HEK293 (cell line): ENCODE measurements at regions not wholly inside any gene's neighbourhood (a gene's known extent, or its start where the extent isn't known, plus 50 kb on each side); places are given as distances from the start of the nearest gene placed in this dataset.

Experiments
- CTCF ChIA-PET: fragments of 350-600 bp; formaldehyde crosslinking; extraction: SDS; loops from one replicate; lab custom pipeline; 2021; ENCODE audit warnings: antibody characterized with exemption; lab: Yijun Ruan, JAX
- POLR2A ChIA-PET: fragments of 300-600 bp; formaldehyde crosslinking; extraction: SDS; loops from one replicate; lab custom pipeline; 2020; ENCODE audit warnings: antibody characterized with exemption, inconsistent platforms; lab: Yijun Ruan, JAX
- H3K27ac ChIP-seq: fragments of 200-500 bp; sonication (Bioruptor generic); 2 replicates; pipeline ENCODE4 v1.5.1; 2014; ENCODE audit warnings: low read depth, low read length, control low read depth, inconsistent platforms; ENCODE audit errors: extremely low read depth
- H3K36me3 ChIP-seq, 2 experiments: fragments of 200-500 bp in 1 of 2; sonication (Bioruptor generic) in 1 of 2; 1 replicate in 1 of 2; 2 replicates in 1 of 2; pipeline ENCODE4 v1.5.1; 2014 to 2017; ENCODE audit warnings: inconsistent platforms in 2 of 2, low read length in 2 of 2; ENCODE audit not compliant: control insufficient read depth in 2 of 2, insufficient read depth in 1 of 2
- H3K4me1 ChIP-seq: fragments of 200-500 bp; sonication (Bioruptor generic); 2 replicates; pipeline ENCODE4 v1.5.1; 2014; ENCODE audit warnings: mild to moderate bottlenecking, low read length, inconsistent platforms; ENCODE audit not compliant: control insufficient read depth, insufficient read depth
- H3K4me3 ChIP-seq: 2 replicates; pipeline ENCODE4 v1.5.1; 2011; ENCODE audit warnings: low read depth, mild to moderate bottlenecking, control low read depth, low read length, moderate library complexity
- H3K9me3 ChIP-seq: fragments of 200-500 bp; sonication (Bioruptor generic); 2 replicates; pipeline ENCODE4 v1.5.1; 2014; ENCODE audit warnings: low read depth, low read length, inconsistent platforms; ENCODE audit not compliant: control insufficient read depth, insufficient read depth
- GLIS1 ChIP-seq: fragments of 450-650 bp; formaldehyde crosslinking; IDR thresholded peaks from 2 replicates; pipeline ENCODE4 v1.5.1; 2016; ENCODE audit warnings: missing biosample characterization, missing genetic modification characterization
- HOXA7 ChIP-seq: sonication (generic); formaldehyde crosslinking; IDR thresholded peaks from 2 replicates; pipeline ENCODE4 v1.8.1; 2022; ENCODE audit warnings: missing genetic modification reagents, borderline replicate concordance
- KLF8 ChIP-seq: fragments of 450-650 bp; formaldehyde crosslinking; IDR thresholded peaks from 2 replicates; pipeline ENCODE4 v1.5.1; 2016; ENCODE audit warnings: missing biosample characterization, missing genetic modification characterization
- PRDM10 ChIP-seq: fragments of 450-650 bp; formaldehyde crosslinking; IDR thresholded peaks from 2 replicates; pipeline ENCODE4 v1.5.1; 2016; ENCODE audit warnings: missing biosample characterization, missing genetic modification characterization
- SP2 ChIP-seq: fragments of 450-650 bp; formaldehyde crosslinking; IDR thresholded peaks from 2 replicates; pipeline ENCODE4 v1.5.1; 2016; ENCODE audit warnings: missing biosample characterization, missing genetic modification characterization
- SP7 ChIP-seq: fragments of 450-650 bp; formaldehyde crosslinking; IDR thresholded peaks from 2 replicates; pipeline ENCODE4 v1.5.1; 2016; ENCODE audit warnings: missing biosample characterization, missing genetic modification characterization
- WT1 ChIP-seq: fragments of 450-650 bp; formaldehyde crosslinking; IDR thresholded peaks from 2 replicates; pipeline ENCODE4 v1.5.1; 2016; ENCODE audit warnings: missing biosample characterization, missing genetic modification characterization
- ZFP41 ChIP-seq: fragments of 450-650 bp; formaldehyde crosslinking; IDR thresholded peaks from 2 replicates; pipeline ENCODE4 v1.5.1; 2016; ENCODE audit warnings: missing biosample characterization, missing genetic modification characterization, borderline replicate concordance
- ZNF148 ChIP-seq: fragments of 450-650 bp; formaldehyde crosslinking; IDR thresholded peaks from 2 replicates; pipeline ENCODE4 v1.5.0; 2017; ENCODE audit warnings: missing biosample characterization, missing genetic modification characterization, borderline replicate concordance
- ZNF292 ChIP-seq: fragments of 450-650 bp; formaldehyde crosslinking; IDR thresholded peaks from 2 replicates; pipeline ENCODE4 v1.5.1; 2016; ENCODE audit warnings: low read depth, missing biosample characterization, missing genetic modification characterization, borderline replicate concordance
- ZNF335 ChIP-seq: fragments of 450-650 bp; formaldehyde crosslinking; conservative IDR thresholded peaks from 2 replicates; pipeline ENCODE4 v1.5.1; 2016; ENCODE audit warnings: missing biosample characterization, missing genetic modification characterization
- ZNF350 ChIP-seq: fragments of 450-650 bp; formaldehyde crosslinking; IDR thresholded peaks from 2 replicates; pipeline ENCODE4 v1.5.0; 2017; ENCODE audit warnings: missing biosample characterization, mild to moderate bottlenecking, missing genetic modification characterization
- ZNF391 ChIP-seq: fragments of 450-650 bp; formaldehyde crosslinking; IDR thresholded peaks from 2 replicates; pipeline ENCODE4 v1.5.1; 2016; ENCODE audit warnings: low read depth, missing biosample characterization, missing genetic modification characterization, borderline replicate concordance
- ZNF433 ChIP-seq: fragments of 450-650 bp; formaldehyde crosslinking; IDR thresholded peaks from 2 replicates; pipeline ENCODE4 v1.5.1; 2016; ENCODE audit warnings: missing biosample characterization, missing genetic modification characterization, low read depth
- ZNF473 ChIP-seq: fragments of 450-650 bp; formaldehyde crosslinking; IDR thresholded peaks from 2 replicates; pipeline ENCODE4 v1.5.1; 2017; ENCODE audit warnings: missing biosample characterization, missing genetic modification characterization
- ZNF529 ChIP-seq: fragments of 450-650 bp; formaldehyde crosslinking; IDR thresholded peaks from 2 replicates; pipeline ENCODE4 v1.5.1; 2017; ENCODE audit warnings: missing genetic modification characterization, missing biosample characterization; ENCODE audit not compliant: insufficient replicate concordance
- ZNF549 ChIP-seq: fragments of 450-650 bp; IDR thresholded peaks from 2 replicates; pipeline ENCODE4 v1.5.1; 2018; ENCODE audit warnings: missing biosample characterization, missing genetic modification characterization, mild to moderate bottlenecking, inconsistent platforms, moderate library complexity
- ZNF585B ChIP-seq: fragments of 450-650 bp; formaldehyde crosslinking; IDR thresholded peaks from 2 replicates; pipeline ENCODE4 v1.5.1; 2016; ENCODE audit warnings: missing biosample characterization, missing genetic modification characterization
- ZNF658 ChIP-seq: fragments of 450-650 bp; formaldehyde crosslinking; IDR thresholded peaks from 2 replicates; pipeline ENCODE4; 2016; ENCODE audit warnings: missing biosample characterization, missing genetic modification characterization
- ZNF830 ChIP-seq: fragments of 450-650 bp; IDR thresholded peaks from 2 replicates; pipeline ENCODE4 v1.5.0; 2018; ENCODE audit warnings: missing biosample characterization, missing genetic modification characterization, low read depth, mild to moderate bottlenecking, moderate library complexity
- ZSCAN16 ChIP-seq: fragments of 450-650 bp; formaldehyde crosslinking; IDR thresholded peaks from 2 replicates; pipeline ENCODE4 v1.5.1; 2016; ENCODE audit warnings: missing biosample characterization, missing genetic modification characterization
- TF ChIP-seq, protein P1 (sequence below): fragments of 450-650 bp; formaldehyde crosslinking; IDR thresholded peaks from 2 replicates; pipeline ENCODE4 v1.5.1; 2016; ENCODE audit warnings: missing biosample characterization, missing genetic modification characterization
- TF ChIP-seq, protein P2 (sequence below): fragments of 450-650 bp; formaldehyde crosslinking; IDR thresholded peaks from 2 replicates; pipeline ENCODE4 v1.5.1; 2016; ENCODE audit warnings: missing biosample characterization, missing genetic modification characterization, borderline replicate concordance
- TF ChIP-seq, protein P3 (sequence below): fragments of 450-650 bp; formaldehyde crosslinking; IDR thresholded peaks from 2 replicates; pipeline ENCODE4 v1.5.1; 2016; ENCODE audit warnings: missing biosample characterization, missing genetic modification characterization

DNA sequence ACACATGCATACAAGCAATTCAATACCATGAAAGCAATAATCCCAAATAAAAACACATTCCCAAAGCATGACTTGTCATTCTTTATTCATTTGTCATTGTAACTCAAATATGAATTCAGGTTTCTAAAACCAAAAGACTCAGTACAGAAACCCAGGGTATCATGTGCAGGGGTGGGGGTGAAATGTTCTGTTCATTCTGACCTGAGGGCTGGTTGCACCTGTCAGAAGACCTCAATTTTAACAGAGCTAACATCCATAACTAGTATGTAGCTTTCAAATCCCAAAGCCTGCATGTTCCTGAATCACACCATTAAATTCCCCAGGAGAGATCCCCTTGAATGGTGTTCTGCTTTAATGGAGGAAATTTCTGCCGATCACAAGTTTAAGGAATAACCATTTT, 738.7 kb downstream of the MCTP2 start (continued):
- TF ChIP-seq ZNF658 (tag by site-specific recombination): no peak
- TF ChIP-seq HOXA7: no peak
- no peak for TF ChIP-seq SP7
- no peak for TF ChIP-seq KLF8 (tag by site-specific recombination)
- no peak for TF ChIP-seq ZNF433 (tag by site-specific recombination)
- TF ChIP-seq ZNF549: no peak
- no peak for TF ChIP-seq ZNF830 (tag by site-specific recombination)
- TF ChIP-seq, protein P1, sequence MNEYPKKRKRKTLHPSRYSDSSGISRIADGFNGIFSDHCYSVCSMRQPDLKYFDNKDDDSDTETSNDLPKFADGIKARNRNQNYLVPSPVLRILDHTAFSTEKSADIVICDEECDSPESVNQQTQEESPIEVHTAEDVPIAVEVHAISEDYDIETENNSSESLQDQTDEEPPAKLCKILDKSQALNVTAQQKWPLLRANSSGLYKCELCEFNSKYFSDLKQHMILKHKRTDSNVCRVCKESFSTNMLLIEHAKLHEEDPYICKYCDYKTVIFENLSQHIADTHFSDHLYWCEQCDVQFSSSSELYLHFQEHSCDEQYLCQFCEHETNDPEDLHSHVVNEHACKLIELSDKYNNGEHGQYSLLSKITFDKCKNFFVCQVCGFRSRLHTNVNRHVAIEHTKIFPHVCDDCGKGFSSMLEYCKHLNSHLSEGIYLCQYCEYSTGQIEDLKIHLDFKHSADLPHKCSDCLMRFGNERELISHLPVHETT: no peak

DNA sequence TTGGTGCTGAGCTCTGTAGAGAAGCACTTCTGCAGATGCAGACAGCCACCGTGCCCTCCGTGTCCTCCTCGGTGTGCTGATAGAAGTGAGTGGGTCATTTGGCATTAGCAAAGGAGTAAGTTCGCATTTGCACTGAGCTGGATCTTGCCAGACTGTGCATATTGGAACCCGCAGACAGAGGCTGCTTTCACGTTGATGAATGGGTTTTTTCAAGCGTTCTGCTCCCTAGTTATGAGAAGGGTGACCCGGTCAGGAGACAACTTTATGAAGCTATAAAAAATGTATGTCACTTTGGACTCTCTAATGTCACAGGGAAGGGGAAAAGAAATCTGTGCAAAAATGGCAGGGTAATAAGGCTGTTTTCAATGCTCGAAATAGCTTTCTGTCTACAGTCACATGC, 739.4 kb downstream of the MCTP2 start:
- TF ChIP-seq, protein P2, sequence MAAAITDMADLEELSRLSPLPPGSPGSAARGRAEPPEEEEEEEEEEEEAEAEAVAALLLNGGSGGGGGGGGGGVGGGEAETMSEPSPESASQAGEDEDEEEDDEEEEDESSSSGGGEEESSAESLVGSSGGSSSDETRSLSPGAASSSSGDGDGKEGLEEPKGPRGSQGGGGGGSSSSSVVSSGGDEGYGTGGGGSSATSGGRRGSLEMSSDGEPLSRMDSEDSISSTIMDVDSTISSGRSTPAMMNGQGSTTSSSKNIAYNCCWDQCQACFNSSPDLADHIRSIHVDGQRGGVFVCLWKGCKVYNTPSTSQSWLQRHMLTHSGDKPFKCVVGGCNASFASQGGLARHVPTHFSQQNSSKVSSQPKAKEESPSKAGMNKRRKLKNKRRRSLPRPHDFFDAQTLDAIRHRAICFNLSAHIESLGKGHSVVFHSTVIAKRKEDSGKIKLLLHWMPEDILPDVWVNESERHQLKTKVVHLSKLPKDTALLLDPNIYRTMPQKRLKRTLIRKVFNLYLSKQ (tag by site-specific recombination): no peak
- TF ChIP-seq ZNF335 (tag by site-specific recombination) (no peak), ZNF350 (tag by site-specific recombination) (no peak), ZNF585B (no peak), ZFP41 (tag by site-specific recombination) (no peak), KLF8 (tag by site-specific recombination) (no peak), ZNF292 (tag by site-specific recombination) (no peak), ZNF148 (tag by site-specific recombination) (no peak), ZNF529 (tag by site-specific recombination) (no peak), ZNF473 (no peak)
- TF ChIP-seq, protein P3, sequence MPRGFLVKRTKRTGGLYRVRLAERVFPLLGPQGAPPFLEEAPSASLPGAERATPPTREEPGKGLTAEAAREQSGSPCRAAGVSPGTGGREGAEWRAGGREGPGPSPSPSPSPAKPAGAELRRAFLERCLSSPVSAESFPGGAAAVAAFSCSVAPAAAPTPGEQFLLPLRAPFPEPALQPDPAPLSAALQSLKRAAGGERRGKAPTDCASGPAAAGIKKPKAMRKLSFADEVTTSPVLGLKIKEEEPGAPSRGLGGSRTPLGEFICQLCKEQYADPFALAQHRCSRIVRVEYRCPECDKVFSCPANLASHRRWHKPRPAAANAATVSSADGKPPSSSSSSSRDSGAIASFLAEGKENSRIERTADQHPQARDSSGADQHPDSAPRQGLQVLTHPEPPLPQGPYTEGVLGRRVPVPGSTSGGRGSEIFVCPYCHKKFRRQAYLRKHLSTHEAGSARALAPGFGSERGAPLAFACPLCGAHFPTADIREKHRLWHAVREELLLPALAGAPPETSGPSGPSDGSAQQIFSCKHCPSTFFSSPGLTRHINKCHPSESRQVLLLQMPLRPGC: no peak
- Histone ChIP-seq H3K4me3 (no peak overlapping the region), H3K36me3 (no peaks in the 10 kb centered on the region), H3K9me3 (no peaks in the 10 kb centered on the region), H3K27ac (no peak overlapping the region), H3K4me1 (no peaks in the 10 kb centered on the region)
- POLR2A ChIA-PET: no interaction called here
- CTCF ChIA-PET: interaction anchor here (0.6 kb wide), 1 partner anchor 177 kb away, joined by 4 read pairs; no protein-coding TSS in a partner anchor

DNA sequence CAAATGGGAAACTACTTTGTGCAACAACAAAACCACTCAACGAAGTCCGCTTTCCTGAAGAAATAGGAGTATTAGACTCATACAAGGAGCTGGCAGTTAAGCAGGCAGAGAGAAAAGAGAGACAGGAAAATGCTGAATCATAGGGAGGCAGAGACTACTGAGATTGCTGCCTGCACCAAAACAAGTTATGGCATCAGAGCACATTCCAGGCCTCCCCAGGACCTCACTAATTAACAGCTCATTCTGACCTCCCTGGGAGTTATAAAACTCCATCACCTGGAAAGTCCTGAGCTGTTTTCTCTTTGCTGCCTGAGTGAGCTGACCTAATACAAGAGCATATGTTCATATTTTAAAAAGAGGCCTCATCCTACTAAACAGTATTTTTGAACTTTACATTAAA, 741.0 kb downstream of the MCTP2 start:
- Histone ChIP-seq H3K4me3 (no peak overlapping the region), H3K9me3 (no peaks in the 10 kb centered on the region), H3K27ac (no peak overlapping the region), H3K36me3 (no peaks in the 10 kb centered on the region), H3K4me1 (no peaks in the 10 kb centered on the region)
- TF ChIP-seq ZSCAN16 (tag by site-specific recombination) (no peak), ZNF391 (tag by site-specific recombination) (no peak), SP2 (tag by site-specific recombination) (no peak), PRDM10 (tag by site-specific recombination) (no peak), ZNF433 (tag by site-specific recombination) (no peak), WT1 (no peak), GLIS1 (tag by site-specific recombination) (peak; percentile 71)
- ChIA-PET POLR2A (no interaction called here), CTCF (no interaction called here)
